HepG2 (cell line): ENCODE measurements at regions not wholly inside any gene's neighbourhood (a gene's known extent, or its start where the extent isn't known, plus 50 kb on each side); places are given as distances from the start of the nearest gene placed in this dataset.

Experiments used
- ATAC-seq: fragments of 200-7000 bp; cut with Tn5 transposase; 3 replicates; pipeline ENCODE4 v1.9.1; 2020; ENCODE audit warnings: mild to moderate bottlenecking, moderate library complexity
- BruUV-seq: library from RNA; stranded (reverse); fragments of 400-500 nt; replicated peaks from 2 replicates; lab custom pipeline; 2021; lab: Mats Ljungman, UMichigan
- CTCF ChIA-PET: fragments of 300-600 bp; formaldehyde crosslinking; extraction: SDS; loops from one replicate; lab custom pipeline; 2021; ENCODE audit warnings: low total read pairs, inconsistent platforms, low intra/inter-chr PET ratio; lab: Yijun Ruan, JAX
- POLR2A ChIA-PET: fragments of 350-600 bp; sonication (Branson Sonifier 250); formaldehyde crosslinking; loops from one replicate; lab custom pipeline; 2020; ENCODE audit warnings: antibody characterized with exemption, inconsistent platforms; lab: Yijun Ruan, JAX
- DNase-seq: peaks from one replicate; pipeline ENCODE4 v3.0.0-alpha.2; 2015; ENCODE audit warnings: low spot score
- FAIRE-seq: peaks from 3 replicates; lab custom pipeline; 2011; peaks lifted over from hg19 to GRCh38; lab: Jason Lieb, UNC
- H2AFZ ChIP-seq: one replicate; pipeline ENCODE4 v1.6.1; 2011; ENCODE audit warnings: low read length, inconsistent platforms
- H3K27ac ChIP-seq: fragments of 300-600 bp; 3 replicates; pipeline ENCODE4 v1.8.0; 2011; ENCODE audit warnings: mixed run types, mild to moderate bottlenecking, mixed read lengths, low read length, inconsistent platforms; ENCODE audit not compliant: insufficient read depth; ENCODE audit errors: extremely low read length
- H3K27me3 ChIP-seq, 2 experiments: fragments of 200-600 bp in 1 of 2; 2 replicates in 1 of 2; 3 replicates in 1 of 2; pipeline versions ENCODE4 v1.6.0 to v1.8.0; 2011; ENCODE audit warnings: low read length in 2 of 2, mild to moderate bottlenecking in 2 of 2, moderate library complexity in 2 of 2, inconsistent platforms in 1 of 2; ENCODE audit not compliant: insufficient read depth in 2 of 2, control insufficient read depth in 1 of 2
- H3K36me3 ChIP-seq, 2 experiments: fragments of 200-600 bp in 1 of 2; replicated peaks in 1 of 2; 2 replicates in 1 of 2; 3 replicates in 1 of 2; pipeline versions ENCODE4 v1.5.1 to v1.8.0; 2011; ENCODE audit warnings: low read length in 2 of 2, inconsistent platforms in 1 of 2; ENCODE audit not compliant: insufficient read depth in 2 of 2, control insufficient read depth in 1 of 2
- H3K4me1 ChIP-seq: 2 replicates; pipeline ENCODE4 v1.5.1; 2012; ENCODE audit warnings: low read length, inconsistent platforms; ENCODE audit not compliant: insufficient read depth
- H3K4me2 ChIP-seq: 2 replicates; pipeline ENCODE4 v1.6.0; 2011; ENCODE audit warnings: low read depth, low read length, inconsistent platforms
- H3K4me3 ChIP-seq, 3 experiments: fragments of 200-600 bp in 1 of 3; sonication (generic), shearing (Covaris generic) in 1 of 3; replicated peaks in 1 of 3; 2 replicates each; pipeline ENCODE4 v1.5.1; 2011 to 2016; ENCODE audit warnings: low read length in 3 of 3, inconsistent platforms in 2 of 3, low read depth in 2 of 3, mild to moderate bottlenecking in 2 of 3, control low read depth in 1 of 3, mixed read lengths in 1 of 3; ENCODE audit not compliant: insufficient read depth in 1 of 3
- H3K79me2 ChIP-seq: one replicate; pipeline ENCODE4 v1.6.1; 2011; ENCODE audit warnings: low read length, inconsistent platforms; ENCODE audit not compliant: insufficient read depth
- H3K9ac ChIP-seq: 2 replicates; pipeline ENCODE4 v1.6.0; 2011; ENCODE audit warnings: mild to moderate bottlenecking, low read depth, low read length, inconsistent platforms; ENCODE audit not compliant: insufficient read depth
- H3K9me3 ChIP-seq: 2 replicates; pipeline ENCODE4 v1.5.1; 2012; ENCODE audit warnings: mild to moderate bottlenecking, low read length
- H4K20me1 ChIP-seq: 2 replicates; pipeline ENCODE4 v1.6.0; 2011; ENCODE audit warnings: inconsistent platforms, mild to moderate bottlenecking, low read length, moderate library complexity; ENCODE audit not compliant: insufficient read depth
- KDM6A ChIP-seq: IDR thresholded peaks from 2 replicates; pipeline ENCODE4 v1.6.1; 2016; ENCODE audit warnings: low read depth
- PCBP2 ChIP-seq: fragments of 200-400 bp; formaldehyde crosslinking; optimal IDR thresholded peaks from 2 replicates; pipeline ENCODE3; 2018; ENCODE audit warnings: low read length, low read depth; ENCODE audit not compliant: poor library complexity, severe bottlenecking
- PHF5A ChIP-seq: IDR thresholded peaks from one replicate; pipeline ENCODE4 v1.6.1; 2018; ENCODE audit warnings: low read depth, missing genetic modification reagents; ENCODE audit not compliant: unreplicated experiment
- ZIK1 ChIP-seq: sonication (generic); formaldehyde crosslinking; IDR thresholded peaks from 2 replicates; pipeline ENCODE4 v1.5.0; 2020; ENCODE audit warnings: mild to moderate bottlenecking, low read depth, missing genetic modification reagents, borderline replicate concordance
- ZNF12 ChIP-seq: sonication (generic); formaldehyde crosslinking; IDR thresholded peaks from 2 replicates; pipeline ENCODE4 v1.5.0; 2020; ENCODE audit warnings: missing genetic modification reagents
- ZNF264 ChIP-seq: sonication (generic); formaldehyde crosslinking; IDR thresholded peaks from 2 replicates; pipeline ENCODE4 v1.4.0; 2020; ENCODE audit warnings: missing genetic modification reagents
- WGBS: methylation state at CpG from one replicate; pipeline ENCODE4 v1.1.6; 2017; ENCODE audit warnings: low lambda C conversion rate; 5-methylcytosine and 5-hydroxymethylcytosine counted together
- in situ Hi-C: cut with HindIII; loops from 2 replicates; pipeline ENCODE4 v1.10.0; 2017; ENCODE audit warnings: low pct_unique_long_range_greater_than_20kb; ENCODE audit not compliant: extremely low pct_ligation_motif_present
- intact Hi-C: fragments of 100-400 bp; cut with micrococcal nuclease; formaldehyde crosslinking; loops from one replicate; pipeline ENCODE4 v1.10.0; 2022; ENCODE audit not compliant: unreplicated experiment
- TF ChIP-seq, protein P1 (sequence below): sonication (generic); formaldehyde crosslinking; IDR thresholded peaks from 2 replicates; pipeline ENCODE4 v1.5.1; 2020; ENCODE audit warnings: missing genetic modification reagents, mild to moderate bottlenecking, borderline replicate concordance
- TF ChIP-seq, protein P2 (sequence below): sonication (generic); formaldehyde crosslinking; IDR thresholded peaks from 2 replicates; pipeline ENCODE4 v1.4.0; 2020; ENCODE audit warnings: missing genetic modification reagents, borderline replicate concordance

DNA sequence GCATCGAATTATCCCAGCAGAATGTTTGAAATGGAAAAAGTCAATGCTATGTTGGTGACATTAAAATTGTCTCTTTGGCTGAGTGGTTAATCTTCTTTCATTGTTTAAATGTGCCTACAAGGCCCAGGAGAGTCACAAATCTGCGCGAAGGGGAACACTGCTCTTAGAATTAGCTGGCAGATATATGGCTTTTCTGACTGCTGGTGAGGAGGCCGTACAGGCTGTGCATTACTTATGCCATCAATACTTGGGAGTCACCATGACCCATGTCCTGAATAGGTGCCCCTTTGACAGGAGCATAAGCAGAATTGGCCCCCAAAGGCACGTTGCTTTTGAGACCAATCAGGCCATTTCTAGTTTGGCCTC lies 521.5 kb downstream of the FUT8 start (continued):
- TF ChIP-seq, protein P1, sequence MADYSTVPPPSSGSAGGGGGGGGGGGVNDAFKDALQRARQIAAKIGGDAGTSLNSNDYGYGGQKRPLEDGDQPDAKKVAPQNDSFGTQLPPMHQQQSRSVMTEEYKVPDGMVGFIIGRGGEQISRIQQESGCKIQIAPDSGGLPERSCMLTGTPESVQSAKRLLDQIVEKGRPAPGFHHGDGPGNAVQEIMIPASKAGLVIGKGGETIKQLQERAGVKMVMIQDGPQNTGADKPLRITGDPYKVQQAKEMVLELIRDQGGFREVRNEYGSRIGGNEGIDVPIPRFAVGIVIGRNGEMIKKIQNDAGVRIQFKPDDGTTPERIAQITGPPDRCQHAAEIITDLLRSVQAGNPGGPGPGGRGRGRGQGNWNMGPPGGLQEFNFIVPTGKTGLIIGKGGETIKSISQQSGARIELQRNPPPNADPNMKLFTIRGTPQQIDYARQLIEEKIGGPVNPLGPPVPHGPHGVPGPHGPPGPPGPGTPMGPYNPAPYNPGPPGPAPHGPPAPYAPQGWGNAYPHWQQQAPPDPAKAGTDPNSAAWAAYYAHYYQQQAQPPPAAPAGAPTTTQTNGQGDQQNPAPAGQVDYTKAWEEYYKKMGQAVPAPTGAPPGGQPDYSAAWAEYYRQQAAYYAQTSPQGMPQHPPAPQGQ (CRISPR knock-in tag): no peak
- no peak for TF ChIP-seq KDM6A (CRISPR knock-in tag)

DNA sequence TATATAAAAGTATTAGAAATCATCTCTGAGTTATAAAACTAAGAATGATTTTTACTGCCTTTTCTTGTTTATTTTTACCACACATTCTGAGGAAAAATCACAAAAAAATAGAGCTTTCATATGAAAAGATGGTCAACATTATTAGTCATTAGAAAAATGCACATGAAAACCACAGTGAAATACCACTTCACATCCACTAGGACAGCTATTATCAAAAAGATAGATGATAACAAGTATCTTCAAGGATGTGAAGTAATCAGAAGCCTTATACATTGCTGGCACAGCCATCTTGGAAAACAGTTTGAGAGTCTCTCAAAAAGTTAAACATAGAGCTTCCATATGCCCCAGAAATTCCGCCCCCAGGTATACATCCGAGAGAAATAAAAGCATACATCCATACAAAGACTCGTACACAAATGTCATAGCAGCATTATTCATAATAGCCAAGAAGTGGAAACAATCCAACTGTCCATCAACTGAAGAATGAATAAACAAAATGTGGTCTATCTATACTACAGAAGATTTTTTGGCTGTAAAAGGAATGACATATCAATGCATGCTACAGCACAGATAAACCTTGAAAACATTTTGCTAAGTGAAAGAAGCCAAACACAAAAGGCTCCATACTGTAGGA lies 523.9 kb downstream of the FUT8 start:
- POLR2A ChIA-PET: no interaction called here
- WGBS: 2% methylated on average over 3 of the region's 3 CpGs
- TF ChIP-seq PCBP2 (no peak), ZNF12 (CRISPR knock-in tag) (no peak), PHF5A (CRISPR knock-in tag) (no peak), ZIK1 (CRISPR knock-in tag) (no peak), ZNF264 (CRISPR knock-in tag) (no peak)
- TF ChIP-seq, protein P2, sequence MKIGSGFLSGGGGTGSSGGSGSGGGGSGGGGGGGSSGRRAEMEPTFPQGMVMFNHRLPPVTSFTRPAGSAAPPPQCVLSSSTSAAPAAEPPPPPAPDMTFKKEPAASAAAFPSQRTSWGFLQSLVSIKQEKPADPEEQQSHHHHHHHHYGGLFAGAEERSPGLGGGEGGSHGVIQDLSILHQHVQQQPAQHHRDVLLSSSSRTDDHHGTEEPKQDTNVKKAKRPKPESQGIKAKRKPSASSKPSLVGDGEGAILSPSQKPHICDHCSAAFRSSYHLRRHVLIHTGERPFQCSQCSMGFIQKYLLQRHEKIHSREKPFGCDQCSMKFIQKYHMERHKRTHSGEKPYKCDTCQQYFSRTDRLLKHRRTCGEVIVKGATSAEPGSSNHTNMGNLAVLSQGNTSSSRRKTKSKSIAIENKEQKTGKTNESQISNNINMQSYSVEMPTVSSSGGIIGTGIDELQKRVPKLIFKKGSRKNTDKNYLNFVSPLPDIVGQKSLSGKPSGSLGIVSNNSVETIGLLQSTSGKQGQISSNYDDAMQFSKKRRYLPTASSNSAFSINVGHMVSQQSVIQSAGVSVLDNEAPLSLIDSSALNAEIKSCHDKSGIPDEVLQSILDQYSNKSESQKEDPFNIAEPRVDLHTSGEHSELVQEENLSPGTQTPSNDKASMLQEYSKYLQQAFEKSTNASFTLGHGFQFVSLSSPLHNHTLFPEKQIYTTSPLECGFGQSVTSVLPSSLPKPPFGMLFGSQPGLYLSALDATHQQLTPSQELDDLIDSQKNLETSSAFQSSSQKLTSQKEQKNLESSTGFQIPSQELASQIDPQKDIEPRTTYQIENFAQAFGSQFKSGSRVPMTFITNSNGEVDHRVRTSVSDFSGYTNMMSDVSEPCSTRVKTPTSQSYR: no peak
- TF ChIP-seq, all 625 proteins: peak for 0
- Histone ChIP-seq H3K79me2 (no peaks in the 10 kb centered on the region), H2AFZ (no peak overlapping the region), H3K4me3 (no peak overlapping the region), H3K4me2 (no peak overlapping the region), H3K9me3 (no peaks in the 10 kb centered on the region), H4K20me1 (no peaks in the 10 kb centered on the region), H3K27me3 (no peaks in the 10 kb centered on the region), H3K27ac (no peak overlapping the region), H3K9ac (no peak overlapping the region), H3K36me3 (no peaks in the 10 kb centered on the region), H3K4me1 (no peaks in the 10 kb centered on the region)
- in situ Hi-C loops: no loop called here
- ATAC-seq: no peak
- no peak for DNase-seq
- CTCF ChIA-PET: no interaction called here
- intact Hi-C loops: no loop called here
- BruUV-seq: no TSS peak
- FAIRE-seq: no peak
